A172 (cell line): ENCODE measurements at regions not wholly inside any gene's neighbourhood (a gene's known extent, or its start where the extent isn't known, plus 50 kb on each side); places are given as distances from the start of the nearest gene placed in this dataset.

ENCODE experiments used
- DNase-seq: peaks from one replicate; pipeline ENCODE4 v3.0.0-alpha.2; 2015; ENCODE audit warnings: low spot score

DNA sequence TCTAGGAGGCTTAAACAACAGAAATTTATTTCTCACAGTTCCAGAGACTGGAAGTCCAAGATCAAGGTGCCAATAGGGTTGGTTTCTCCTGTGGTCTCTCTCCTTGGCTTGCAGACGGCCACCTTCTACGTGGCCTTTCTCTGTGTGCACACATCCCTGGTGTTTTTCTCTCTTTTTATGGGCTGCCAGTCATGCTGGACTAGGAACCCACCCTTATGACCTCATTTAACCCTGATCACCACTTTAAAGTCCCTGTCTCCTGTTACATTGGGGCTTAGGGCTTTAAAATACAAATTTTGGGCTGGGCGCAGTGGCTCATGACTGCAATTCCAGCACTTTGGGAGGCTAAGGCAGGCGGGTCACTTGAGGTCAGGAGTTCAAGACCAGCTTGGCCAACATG is 157.1 kb downstream of the TLE1 start:
- DNase-seq: no peak

DNA sequence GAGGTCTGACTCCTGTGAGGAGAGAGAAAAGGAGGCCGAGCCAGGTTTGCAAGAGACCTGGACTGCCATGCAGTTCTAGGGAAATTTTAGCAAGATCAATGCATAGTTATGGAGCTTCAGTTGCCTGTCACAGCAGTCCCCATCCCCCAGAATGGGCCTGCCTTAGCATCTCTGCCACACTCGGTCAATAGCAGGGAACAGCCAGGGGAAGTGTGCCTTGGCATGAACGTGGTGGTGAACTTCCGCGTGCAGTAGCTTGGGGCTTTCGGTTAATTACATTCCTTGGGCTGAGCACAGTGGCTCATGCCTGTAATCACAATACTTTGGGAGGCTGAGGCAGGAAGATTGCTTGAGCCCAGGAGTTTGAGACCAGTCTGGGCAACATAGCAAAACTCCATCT is 157.8 kb downstream of the TLE1 start:
- no peak for DNase-seq

- no peak for DNase-seq
Measured at GRCh38 chr9:81530846-81531245, 158.5 kb downstream of the TLE1 start.

DNA sequence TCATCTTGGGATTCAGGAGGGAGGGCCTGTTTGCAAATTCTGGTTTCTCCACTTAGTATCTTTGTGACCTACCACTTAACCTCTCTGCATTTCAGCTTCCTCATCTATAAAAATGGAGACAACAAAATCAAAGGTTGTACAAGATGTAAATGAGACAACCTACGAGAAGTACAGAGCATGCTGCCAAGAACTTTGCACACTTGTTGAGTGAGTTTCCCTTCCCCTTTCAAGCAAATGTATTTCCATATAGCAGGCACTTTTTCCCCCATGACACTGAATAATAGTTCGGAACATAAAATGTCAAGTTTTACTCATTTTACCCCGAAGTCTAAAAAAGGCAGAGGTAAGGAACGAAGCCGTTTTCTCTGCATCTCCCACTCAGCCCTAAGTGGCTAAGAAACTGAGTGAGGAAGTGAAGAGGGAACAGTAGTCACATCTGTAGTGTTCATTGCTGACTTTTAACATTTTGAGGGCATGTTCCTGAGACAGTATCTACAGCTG is 159.0 kb downstream of the TLE1 start:
- DNase-seq: no peak

DNA sequence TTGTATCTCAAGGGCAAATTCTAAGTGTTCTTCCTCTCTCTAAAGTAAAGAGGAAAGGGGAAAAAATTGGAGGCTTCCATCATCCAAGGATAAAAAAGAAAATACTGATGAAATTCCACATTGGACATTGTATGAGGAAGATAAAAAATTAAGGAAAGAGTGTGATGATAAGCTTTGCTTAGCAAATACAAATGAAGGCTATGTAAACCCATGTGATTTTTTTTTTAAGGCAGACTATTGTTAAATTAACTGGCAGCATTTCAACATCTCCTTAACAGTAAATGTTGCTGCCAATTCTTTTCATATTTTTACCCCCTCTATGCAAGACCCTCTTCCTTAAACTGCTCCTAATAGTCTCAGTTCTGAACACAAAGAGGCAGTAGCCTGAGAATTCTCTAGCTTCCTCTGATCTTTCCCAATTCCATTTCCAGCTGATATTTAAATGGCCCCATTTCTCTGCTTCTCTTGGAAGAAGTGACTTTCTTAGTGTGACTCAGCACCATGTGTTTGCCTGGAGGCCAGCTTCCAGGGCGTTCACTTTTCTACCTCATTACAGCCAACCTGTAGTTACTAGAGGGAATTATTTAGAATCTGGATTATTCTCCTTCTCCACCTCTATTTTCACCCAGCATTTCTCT is 159.7 kb downstream of the TLE1 start:
- DNase-seq: peak; percentile 79

DNA sequence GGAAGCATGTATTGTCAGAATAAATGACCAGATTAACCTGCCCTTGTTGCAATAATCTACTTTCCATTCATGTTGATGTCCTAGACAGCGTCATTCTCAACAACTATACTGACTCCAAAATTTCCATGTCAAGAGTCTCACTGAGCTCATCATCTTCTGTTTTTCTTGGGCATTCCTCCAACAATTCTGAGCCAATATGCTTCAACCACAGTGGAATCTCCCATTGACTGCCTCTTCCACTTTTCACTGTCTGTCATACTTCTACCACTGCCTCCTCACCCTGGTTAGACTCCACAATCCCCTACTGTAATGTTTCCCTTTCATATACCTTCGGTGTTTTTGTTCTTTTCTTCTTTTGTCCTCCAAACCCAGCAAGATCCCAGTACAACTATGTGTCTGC is 162.8 kb downstream of the TLE1 start:
- DNase-seq: peak; percentile 42

DNA sequence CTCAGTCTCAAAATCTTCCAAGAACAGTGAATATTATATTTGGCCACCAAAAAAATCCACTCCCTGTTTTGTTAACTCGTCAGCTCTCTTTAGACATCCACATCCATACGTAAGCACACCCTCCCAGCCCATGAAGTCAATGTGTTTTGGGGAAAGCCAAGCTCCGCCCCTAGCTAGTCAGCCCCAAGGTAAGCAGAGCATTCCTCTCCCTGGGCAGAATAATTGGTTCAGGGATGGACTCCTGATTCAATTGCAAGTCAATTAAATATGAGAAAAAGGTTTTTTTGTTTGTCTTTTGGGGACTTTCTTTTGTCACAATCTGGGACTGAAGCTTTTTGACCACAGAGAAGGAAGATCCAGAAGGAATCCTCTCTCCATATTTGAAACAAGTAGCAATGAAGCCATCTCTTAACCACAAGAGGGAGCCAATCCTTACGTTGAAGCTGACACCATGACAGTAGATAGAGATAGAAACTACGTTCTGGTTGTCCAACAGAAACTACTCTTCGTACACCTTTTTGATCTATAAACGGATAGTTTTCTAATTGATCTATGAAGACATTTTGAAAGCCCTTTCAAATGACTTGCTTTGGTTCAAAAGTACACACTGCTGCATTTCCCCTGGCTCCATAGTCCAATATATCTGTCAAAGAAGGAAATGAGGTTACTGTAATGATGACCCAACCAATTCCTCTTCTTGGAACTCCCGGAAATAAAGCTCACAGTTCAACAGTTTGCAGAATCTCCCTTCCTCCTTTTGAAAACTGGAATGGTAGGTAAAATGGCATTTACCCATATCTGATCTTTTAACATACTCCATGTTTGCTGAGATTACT is 166.4 kb downstream of the TLE1 start:
- DNase-seq: peak; percentile 74

GRCh38 chr9:81521892-81522291 is 167.5 kb downstream of the TLE1 start:
- DNase-seq: no peak

DNA sequence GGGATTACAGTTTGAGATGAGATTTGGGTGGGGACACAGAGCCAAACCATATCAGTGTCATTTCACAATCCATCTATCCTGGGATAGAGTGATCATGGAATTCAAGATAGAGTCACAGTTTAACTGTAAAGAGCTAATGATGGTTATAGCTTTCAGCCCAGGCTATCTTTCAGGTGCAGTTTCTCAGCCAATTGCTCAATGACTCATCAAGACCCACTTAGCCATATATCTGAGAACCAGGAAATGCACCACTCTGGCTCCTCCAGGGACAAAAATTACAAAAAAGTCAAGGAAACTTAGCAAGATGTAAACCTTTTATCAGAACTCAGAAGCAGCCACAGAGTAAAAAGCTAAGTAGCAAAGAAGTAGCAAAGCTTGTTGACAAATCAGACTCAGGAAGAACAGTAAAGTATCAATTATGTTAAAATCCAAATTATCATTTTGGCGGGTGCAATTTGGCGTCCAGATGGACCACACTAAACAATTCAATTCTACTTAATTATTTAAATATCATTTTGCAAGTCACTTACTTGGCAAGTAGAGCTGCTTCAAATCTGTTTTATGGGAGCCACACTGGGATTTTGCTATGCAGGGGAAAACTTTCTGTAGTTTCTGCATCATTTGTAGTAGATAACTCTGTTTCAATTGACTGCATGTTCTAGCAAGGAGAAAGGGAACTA is 169.4 kb downstream of the TLE1 start:
- DNase-seq: peak; percentile 35

GRCh38 chr9:81517954-81518353 is 171.4 kb downstream of the TLE1 start:
- no peak for DNase-seq

- DNase-seq: no peak
Measured at GRCh38 chr9:81513059-81513458, 176.3 kb downstream of the TLE1 start.

- DNase-seq: no peak
Measured at GRCh38 chr9:81512641-81513040, 176.7 kb downstream of the TLE1 start.

- no peak for DNase-seq
Measured at GRCh38 chr9:81508476-81508875, 180.9 kb downstream of the TLE1 start.

GRCh38 chr9:81506941-81507864 is 182.1 kb downstream of the TLE1 start:
- DNase-seq: no peak

- no peak for DNase-seq
Measured at GRCh38 chr9:81499594-81499993, 189.8 kb downstream of the TLE1 start.

GRCh38 chr9:81499021-81499454 is 190.3 kb downstream of the TLE1 start:
- peak; percentile 41 for DNase-seq

GRCh38 chr9:81498576-81498975 is 190.8 kb downstream of the TLE1 start:
- DNase-seq: no peak

DNA sequence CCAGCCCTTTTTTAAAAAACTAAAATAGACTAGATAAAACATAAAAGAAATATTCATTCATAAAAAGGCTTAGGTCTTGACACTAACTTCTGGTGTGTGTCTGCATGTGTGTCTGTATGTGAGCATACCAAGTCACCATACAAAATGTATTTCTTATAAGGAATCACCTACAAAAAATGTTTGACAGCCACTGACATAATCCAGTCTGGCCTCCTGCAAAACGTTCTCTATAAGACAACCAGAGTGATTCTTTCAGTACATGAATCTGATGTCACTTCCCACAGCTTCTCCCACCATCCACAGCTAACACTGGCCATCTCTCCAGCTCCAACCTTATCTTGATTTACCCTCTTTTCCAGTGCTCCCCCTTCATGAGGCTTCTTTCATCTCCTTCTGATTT is 192.3 kb downstream of the TLE1 start:
- no peak for DNase-seq

GRCh38 chr9:81492710-81493447 is 196.5 kb downstream of the TLE1 start:
- peak; percentile 90 for DNase-seq

GRCh38 chr9:81490605-81491331 is 198.6 kb downstream of the TLE1 start:
- DNase-seq: peak; percentile 91
